NCI-H226 (cell line): ENCODE measurements at regions not wholly inside any gene's neighbourhood (a gene's known extent, or its start where the extent isn't known, plus 50 kb on each side); places are given as distances from the start of the nearest gene placed in this dataset.

Source experiments
- DNase-seq: peaks from one replicate; pipeline ENCODE4 v3.0.0-alpha.2; 2015

DNA sequence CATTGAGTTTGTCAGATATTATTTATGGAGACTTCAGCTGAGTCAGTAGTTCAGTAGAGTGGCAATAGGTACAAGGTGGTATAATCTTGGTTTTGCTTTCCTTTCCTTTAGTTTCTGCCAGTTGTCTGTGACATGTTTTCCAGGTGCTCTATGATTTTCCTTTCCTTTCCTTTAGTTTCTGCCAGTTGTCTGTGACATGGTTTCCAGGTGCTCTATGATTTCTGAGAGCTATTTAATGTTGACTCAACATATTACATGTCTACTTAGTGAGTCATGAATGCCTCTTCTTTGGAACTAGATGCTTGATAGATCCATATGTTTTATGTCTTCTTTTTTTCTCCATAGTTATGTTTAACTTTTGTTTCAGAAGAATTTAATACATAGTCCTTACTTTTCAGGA, 186.4 kb upstream of the DEFB112 start:
- DNase-seq, result no peak

DNA sequence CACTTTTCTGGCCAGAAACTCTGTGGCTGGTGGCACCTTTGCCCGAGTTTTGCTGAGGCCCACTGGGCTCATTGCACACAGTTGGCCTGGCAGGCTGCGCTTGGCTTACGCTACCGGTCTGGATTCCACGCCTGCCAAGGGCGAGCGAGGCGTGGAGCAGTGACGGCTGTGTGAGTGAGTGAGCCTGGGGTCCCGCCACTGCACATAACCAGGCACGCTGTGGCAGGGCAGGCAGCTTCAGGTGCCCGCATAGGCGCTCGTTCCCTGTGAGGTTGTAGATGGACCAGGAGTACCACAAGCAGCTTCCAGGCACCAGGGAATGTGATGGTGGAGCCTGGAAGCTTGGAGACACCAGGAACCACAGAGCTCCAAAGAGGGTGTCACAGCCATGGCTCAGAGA, 190.1 kb upstream of the DEFB112 start:
- no peak for DNase-seq

DNA sequence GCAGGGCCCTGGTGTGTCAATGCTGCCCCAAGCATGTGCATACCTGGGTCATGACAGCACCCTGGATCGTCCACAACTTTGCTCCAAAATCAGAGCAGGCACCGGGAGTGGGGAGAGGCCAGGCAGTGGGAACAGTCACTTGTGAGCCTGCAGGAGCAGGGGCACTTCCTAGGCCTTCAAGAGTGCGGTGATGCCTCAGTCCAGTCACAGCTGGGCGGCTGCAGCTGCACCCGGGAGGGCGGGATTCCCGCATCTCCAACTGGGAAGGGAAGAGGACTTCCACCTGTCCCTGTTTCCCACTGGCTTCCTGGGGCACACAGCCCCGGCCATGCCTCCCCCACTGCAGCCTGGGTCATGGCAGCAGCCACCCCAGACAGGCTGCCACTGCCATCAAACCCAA, 191.3 kb upstream of the DEFB112 start:
- no peak for DNase-seq

DNA sequence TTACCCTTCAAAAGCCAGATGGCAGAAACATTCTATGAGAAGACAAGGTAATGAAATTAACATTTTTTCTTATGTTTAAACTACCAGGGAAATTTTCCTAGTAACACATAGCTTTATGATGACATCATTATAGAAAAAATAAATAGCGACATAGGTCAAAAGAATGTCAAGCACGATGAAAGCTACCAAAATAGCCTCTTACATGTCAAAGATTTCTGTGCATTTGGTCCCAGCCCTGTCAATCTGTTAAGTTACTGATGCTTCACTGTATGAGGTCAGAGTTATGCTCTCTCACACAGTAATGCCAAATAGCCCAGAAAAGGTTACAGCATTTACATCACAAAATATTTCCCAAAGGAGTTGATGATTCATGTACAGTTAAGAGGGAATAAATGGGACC, 199.8 kb upstream of the DEFB112 start:
- peak; percentile 20 for DNase-seq

DNA sequence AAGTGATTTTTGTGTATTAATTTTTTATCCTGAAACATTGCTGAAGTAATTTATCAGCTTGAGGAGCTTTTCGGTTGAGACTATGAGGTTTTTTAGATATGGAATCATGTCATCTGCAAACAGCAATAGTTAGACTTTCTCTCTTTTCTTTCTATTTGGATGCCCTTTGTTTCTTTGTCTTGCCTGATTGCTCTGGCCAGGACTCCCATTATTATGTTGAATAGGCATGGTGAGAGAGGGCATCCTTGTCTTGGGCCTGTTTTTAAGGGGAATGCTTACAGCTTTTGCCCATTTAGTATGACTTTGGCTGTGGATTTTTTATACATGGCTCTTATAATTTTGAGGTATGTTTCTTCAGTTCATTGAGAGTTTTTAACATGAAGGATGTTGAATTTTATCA, 207.6 kb upstream of the DEFB112 start:
- DNase-seq, result no peak

DNA sequence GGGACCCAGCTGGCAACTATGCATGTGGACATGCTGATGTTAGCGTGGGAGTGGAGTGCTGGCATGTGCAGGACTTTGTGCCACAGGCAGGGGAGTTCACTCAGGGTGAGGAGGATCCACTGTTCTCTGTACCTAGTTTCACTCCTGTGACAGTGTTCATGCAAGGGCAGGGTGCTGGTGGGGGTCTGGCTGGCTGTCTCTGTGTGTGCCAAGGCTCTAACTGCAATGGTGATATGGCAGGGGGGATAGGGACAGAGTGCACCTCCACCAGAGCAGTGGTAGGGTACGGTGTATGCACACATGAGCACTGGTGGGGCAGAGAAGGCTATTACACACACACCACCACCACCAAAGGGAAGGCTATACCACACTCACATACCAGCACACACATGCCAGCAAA, 210.2 kb upstream of the DEFB112 start:
- DNase-seq, result no peak

DNA sequence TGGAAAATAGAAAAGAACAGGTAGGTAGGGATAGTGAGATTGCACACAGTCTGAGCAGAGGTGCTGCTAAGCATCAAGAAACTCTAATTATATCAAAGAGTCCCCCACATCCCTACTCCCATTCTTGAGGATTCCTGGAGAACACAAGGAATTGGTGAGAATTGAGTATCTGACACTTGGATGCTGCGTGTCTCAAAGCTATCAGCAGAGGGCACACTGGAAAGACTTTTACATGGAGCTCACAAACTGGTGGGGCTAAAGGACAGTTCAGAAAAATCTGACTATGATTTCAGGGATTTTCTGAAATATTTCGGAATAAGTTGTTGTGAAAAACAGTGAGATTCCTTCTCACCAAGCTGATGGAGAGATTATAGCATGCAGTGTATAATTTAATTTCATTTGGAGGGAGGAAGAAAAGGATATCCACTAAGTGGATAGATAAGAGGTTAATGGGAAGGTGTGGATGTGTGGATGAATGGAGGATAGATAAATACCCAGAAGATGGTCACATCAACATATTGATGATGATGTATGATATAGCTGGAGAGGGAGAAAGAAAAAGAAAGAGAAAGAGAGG, 215.4 kb upstream of the DEFB112 start:
- DNase-seq, result no peak

DNA sequence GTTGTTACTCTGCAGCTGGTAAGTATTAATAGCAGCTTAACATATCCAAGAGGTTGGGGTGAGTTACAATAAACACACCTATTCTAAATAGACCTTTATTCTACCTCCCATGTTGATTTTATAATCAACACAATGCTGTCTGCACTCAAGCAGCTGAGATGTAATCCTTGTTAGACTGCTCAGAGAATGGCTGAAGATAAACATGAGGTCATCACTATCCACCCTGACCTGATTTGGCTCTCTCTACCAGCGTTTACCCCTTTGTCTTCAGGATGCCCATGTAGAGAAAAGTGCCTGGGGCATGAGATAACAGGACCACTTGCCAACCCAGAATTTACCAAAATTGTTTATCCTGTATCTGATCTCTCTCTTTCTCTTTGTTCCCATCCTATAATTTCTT, 220.7 kb upstream of the DEFB112 start:
- no peak for DNase-seq

DNA sequence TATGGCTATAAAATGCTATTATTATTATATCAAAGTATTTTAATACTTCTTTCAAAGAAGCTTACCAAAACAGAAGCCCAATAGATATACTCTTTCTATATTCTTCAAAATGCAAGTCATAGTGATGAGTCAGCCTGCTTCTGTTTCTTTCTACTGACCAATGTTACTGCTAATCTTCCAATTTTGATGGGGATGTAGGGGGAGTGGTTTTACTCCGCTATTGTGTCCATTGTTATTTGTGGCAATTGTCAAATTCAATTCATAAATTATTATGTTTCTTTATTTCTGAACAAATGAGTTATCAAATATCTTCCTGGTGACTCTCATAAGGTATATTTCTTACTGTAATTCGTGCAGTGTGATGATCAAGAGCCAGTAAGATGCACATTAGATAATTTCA, 221.5 kb upstream of the DEFB112 start:
- DNase-seq, result no peak

DNA sequence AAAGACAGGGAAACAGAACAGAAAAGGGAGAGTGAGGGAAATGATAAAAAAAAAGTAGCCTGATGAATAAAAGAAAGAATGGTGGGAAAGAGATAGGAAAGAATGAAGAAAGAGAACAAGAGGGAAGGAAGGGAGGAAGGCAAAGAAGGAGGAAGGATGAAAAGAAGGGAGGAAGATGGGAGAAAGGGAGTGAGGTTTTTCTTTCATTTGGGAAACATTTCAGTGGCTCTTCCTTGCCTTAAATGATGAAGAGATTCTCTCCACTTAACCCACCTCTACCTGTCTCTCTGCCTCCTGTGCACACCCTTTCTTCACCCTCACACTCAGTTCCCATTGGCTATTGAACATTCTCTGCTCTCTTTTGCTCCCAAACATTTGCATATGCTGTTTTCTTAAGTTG, 222.1 kb upstream of the DEFB112 start:
- DNase-seq, result no peak

DNA sequence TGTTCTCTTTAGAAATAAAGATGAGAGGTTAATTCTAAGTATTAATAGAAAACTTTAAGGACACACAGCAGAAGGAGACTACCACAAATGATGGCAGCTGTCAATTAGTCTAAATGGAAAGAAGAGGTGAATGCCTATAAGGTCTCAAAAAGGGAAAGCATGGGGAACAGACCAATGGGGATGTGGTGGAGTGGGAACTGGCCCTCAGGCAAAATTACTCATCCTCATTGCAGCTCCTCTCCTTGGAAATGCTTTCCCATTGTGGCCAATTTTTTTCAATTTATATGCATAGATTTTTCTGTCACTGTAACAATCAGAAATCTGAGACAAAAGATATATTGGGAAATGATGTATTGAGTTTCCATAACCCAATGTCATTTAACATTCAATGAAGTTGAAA, 222.9 kb upstream of the DEFB112 start:
- DNase-seq, result peak; percentile 11

DNA sequence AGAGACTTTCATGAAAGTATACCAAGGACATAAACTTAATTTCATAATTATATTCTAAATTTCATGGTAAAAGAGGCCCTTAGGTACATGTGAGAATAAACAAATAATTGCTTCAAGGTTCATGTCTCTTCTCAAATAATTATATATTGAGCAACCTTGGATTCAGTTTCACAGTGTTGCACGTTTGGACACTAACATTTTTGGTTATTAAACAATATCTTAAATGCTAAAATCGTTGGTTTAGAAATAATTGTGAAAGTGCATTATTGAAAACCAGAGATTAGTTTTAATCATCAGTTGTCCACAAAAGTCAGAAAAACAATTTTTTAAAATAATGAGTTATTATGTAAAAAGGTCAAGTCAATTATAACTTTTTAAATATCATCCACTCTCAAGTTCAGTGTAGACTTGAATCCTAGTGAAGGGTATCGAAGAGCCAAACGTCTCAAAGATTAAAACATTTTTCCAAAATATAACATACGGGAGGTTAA, 227.1 kb upstream of the DEFB112 start:
- no peak for DNase-seq

DNA sequence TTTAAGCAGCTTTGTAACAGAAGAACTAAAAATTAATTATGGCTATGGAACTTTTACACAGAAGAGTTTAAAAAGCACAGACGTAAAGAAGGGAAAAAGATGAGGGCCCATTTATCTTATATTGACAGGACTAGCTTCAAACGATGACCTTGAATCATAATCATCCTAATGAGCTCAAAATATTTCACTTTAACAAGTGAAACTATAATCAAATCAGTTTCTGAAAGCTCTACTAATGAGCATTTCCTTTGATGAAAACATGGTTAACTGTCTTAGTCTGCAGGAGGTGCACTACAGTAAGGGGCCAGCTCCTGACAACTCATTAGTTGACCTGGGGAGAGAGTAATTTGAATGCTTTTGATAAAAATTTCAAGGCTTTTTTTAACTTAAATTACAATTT, 228.0 kb upstream of the DEFB112 start:
- DNase-seq, result no peak

DNA sequence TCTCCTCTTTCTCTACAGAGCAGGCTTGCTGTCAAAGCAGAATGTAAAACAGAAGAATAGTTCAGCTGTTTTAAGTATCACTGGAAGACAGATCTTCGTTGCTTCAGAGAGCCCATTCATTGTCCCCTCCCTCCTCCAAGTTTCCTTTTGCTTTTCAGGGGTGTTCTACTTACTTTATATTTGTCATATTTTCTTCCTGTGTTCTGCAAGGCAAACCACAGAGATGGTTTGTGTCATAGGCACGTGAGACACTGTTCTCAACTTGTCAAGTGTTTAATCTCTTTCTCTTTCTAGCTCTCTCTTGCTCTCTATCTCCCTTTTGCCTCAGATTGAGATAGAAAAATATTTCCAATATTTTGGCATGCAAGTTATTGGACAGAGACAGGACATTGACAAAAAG, 228.9 kb upstream of the DEFB112 start:
- DNase-seq, result no peak

DNA sequence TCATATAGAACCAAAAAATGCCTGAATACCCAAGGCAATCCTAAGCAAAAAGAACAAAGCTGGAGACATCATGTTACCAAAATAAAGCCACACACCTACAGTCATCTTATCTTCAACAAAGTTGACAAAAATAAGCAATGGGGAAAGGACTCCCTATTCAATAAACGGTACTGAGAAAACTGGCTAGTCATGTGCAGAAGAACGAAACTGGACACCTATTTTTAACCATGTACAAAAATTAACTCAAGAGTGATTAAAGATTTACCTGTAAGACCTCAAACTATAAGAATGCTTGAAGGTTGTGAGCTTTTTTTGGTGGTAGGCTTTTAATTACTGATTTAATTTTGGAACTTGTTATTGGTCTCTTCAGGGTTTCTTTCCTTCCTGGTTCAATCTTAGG, 236.0 kb upstream of the DEFB112 start:
- no peak for DNase-seq

DNA sequence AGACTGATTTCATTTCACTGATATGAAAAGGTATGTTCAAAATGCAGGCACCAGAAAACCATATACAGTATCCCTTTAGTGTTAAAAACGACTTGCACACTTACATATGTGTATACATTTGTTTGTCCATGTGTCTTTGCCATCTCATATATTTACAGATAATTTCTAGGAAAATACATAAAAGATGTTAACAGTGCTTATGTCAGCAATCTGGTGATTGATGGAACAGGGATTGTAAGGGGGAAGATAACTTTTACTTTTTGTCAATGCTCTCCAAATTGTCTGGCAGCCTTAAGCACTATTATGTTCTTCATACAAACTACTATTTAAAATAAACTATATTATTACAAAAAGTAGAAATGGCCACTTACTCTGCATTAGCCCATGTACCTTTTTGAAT, 238.5 kb upstream of the DEFB112 start:
- DNase-seq, result no peak

DNA sequence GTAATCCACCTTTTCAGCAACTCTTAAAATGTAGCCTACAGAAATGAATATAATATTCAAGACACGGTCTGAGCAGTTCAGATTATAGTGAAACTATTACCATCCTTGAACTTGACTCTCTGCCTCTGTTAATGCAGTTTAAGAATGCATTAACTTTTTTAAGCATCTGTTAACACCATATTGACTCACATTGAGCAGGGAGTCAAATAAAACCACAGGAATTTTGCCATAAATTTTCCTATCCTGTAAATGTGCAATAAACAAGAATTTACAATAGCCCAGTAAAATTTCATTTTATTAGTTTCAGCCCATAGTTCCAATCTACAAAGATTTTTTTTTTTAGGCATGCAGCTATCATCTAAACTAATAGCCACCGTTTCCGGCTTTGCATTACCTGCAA, 239.2 kb upstream of the DEFB112 start:
- DNase-seq, result no peak

DNA sequence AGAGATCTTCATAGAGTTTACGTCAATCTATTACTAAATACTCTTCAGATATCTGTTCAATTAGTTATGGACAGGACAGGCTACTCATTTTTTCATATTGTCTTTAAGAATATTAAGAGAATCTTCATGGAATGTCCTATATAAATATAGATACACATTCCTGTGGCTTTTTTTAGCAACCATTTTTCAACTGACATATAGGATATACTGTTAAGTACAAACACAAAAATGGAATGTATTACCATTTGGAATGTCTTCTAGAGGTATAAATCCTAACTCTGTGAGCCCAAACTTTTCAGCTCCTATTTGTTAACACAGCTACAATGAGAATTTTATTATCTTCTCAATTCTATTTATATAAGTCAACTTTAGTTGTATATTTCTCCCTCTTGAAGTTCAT, 239.6 kb upstream of the DEFB112 start:
- DNase-seq, result no peak

DNA sequence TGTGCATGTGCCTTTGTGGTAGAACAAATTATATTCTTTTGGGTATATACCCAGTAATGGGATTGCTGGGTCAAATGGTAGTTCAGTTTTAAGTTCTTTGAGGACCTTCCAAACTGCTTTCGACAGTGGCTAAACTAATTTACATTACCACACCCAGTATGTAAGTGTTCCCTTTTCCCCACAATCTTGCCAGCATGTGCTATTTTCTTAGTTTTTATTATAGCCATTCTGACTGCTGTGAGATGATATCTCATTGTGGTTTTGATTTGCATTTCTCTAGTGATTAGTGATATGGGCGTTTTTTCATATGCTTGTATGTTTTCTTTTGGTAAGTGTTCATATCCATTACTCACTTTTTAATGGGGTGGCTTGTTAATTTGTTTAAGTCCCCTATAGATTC, 251.6 kb upstream of the DEFB112 start:
- DNase-seq, result no peak

DNA sequence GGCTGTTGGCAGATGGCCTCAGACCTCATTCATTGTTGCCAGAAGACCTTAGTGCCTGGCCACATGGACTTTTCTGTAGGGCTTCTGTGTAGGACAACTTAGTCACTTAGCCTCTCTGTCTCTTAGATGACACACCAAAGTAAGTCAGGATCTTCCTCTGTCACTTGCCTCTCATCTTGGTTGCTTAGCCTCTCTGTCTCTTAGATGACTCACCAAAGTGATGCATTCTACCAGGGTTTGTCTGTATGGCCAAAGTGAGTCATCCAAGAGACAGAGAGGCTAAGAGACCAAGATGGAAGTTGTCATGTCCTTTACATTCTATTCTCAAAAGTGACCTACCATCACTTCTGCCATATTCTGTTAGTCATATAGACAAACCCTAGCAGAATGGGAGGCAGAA, 255.9 kb upstream of the DEFB112 start:
- no peak for DNase-seq

DNA sequence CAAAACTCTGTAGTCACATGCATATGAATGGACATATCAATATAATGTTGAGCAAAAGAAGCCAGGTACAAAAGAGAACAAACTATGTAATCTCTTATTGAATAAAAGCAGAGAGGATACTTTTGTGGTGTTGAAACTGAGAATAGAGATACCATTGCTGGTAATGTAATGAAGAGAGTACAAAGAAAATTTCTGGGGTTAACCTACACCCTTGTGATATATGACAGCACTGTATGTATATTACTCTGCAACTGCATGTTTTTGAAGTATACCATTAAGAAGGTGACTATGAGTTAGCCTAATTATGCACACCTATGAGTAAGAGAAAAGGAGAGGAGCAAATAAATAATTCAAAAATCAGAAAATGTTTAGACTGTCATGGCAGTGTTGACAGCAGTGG, 268.8 kb upstream of the DEFB112 start:
- DNase-seq, result no peak

DNA sequence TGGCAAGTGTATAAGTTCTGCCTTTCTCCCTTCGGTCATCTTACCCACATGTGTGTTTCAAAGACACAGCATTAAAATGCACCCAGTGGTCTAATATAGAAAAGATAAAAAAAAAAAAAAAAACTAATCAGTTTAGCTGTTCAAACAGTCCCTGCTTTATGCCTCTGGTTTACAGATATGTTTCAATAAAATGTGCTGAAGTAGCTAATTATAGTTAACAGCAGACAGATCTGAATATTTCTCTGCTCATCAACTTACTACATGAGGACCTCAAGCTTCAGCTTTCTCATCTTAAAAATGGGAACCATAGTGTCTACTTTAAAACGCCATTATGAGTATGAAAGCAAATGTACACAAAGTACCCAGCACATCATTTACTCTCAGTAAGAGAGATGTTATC, 280.6 kb upstream of the DEFB112 start:
- DNase-seq, result no peak

DNA sequence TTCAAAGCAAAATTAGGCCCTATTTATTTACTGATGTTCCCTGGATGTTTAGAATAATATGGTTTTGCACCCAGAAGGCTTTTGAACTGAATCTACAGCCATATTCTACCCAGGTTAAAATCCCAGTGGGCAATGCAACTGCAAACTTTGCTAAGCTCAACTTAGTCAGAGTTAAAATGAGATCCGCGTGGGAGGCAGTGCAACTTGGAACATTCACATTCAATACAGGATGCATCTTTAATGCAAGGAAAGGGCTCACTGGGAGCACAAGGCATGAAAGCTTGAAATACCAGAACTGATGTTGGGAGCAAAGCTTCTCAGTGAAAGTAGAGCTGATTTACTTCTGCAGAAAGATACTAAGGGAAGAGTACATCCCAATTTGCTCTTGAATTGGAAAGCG, 281.2 kb upstream of the DEFB112 start:
- DNase-seq, result no peak

DNA sequence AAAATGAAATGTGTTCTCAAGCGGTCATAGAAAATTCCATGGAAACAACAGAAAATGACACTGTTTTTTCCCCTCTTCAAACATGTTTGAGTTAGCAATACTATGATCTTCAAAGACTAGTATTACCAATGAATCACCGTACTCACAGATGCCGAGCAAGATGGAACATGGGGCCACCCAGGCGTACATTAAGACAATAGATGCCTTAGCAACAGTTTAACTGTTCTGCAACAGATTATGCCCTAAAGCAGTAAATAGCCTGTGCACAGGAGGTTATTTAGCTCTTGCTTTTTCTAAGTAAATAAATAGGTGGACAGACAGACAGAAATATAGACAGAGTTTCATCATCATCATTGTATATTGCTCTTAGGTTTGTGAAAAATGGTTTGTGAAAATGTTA, 284.0 kb upstream of the DEFB112 start:
- no peak for DNase-seq

DNA sequence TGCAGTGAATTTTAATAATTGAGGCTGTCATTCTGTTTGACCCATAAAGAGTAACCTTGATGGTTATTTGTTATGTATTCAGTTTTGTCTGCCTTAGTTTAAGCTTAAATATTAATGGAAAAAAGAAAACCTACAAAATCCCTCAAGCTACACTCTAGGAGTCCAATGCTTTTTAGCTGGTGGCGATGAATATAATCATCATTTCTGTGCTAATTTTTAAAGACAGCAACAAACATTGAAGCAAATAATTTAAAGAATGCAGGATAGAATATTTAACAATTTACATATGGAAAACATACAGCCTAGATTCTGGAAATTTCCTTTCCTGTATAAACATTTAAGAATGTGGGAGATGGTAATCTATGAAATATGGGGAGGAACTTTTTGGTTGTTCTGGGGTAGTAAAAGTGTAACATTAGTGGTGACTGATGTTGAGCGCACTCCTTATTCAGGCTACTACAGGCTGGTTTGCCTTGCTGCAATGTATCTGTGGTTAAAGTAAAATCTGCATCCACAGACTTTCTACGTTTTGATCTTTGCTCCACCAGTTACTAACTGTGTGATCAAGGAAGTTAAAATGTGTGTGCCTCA, 287.9 kb upstream of the DEFB112 start:
- no peak for DNase-seq

DNA sequence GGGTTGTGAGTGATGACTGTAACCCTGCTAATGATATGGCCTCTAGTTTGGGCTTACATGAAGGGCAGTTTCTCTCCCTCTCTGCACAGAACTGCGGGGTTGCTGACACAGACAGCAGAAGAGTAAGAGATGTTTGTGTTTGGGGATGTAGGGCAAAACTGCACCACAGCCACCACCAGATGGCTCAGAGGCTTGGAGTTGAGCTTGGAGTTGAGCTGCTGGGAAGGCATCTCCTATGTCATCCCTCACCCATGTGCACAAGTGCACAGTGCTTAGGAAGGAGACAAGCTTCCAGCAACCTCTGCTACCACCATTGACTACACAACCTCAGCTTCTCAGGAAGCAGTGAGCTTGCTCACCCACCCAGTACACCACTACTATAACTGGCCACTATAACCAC, 303.9 kb upstream of the DEFB112 start:
- DNase-seq, result no peak
